ENCODE measurements at regions not wholly inside any gene's neighbourhood (a gene's known extent, or its start where the extent isn't known, plus 50 kb on each side); places are given as distances from the start of the nearest gene placed in this dataset.

GRCh38 chr10:52653263-52653909, 119.2 kb downstream of the MBL2 start:
- no peaks in the 10 kb centered on the region for H3K79me2 ChIP-seq (ENCODE audit: control insufficient read depth, insufficient read depth, low read length)

DNA sequence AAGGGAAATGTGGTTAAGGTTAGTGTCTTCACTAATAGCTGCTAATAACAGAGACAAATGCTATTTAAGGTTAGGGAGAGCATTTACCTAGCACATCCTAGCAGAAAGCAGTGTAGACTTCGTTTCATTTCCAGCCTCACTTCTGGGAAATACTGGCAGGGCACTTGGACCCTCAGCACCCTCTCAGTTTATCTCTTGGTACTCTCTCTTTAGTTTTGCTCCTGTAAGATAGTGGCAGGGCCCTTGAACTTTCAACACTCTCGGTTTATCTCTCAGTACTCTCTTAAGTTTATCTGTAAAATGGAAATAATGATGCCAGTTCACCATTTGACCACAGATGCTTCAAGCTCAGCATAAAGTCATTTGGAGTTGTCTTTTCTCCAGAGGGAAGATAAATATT, 118.4 kb downstream of the MBL2 start:
- Histone ChIP-seq H4K20me1 (ENCODE audit: control insufficient read depth, extremely low read depth, insufficient read depth, low read length) (no peaks in the 10 kb centered on the region), H3K4me1 (ENCODE audit: control insufficient read depth, extremely low read depth, insufficient read depth, low read length) (no peaks in the 10 kb centered on the region), H3K9ac (ENCODE audit: control insufficient read depth, extremely low read depth, insufficient read depth, low read length) (no peak overlapping the region), H3K9me3 (ENCODE audit: control insufficient read depth, low read depth, low read length) (no peaks in the 10 kb centered on the region), H3K27ac (ENCODE audit: control insufficient read depth, insufficient read depth, low read length) (no peak overlapping the region), H3K4me2 (ENCODE audit: control insufficient read depth, extremely low read depth, insufficient read depth, low read depth, low read length) (no peak overlapping the region), H3K9me1 (ENCODE audit: control insufficient read depth, extremely low read depth, insufficient read depth, low read length) (no peaks in the 10 kb centered on the region), H3K36me3 (ENCODE audit: control insufficient read depth in 2 of 2, extremely low read depth in 1 of 2, insufficient read depth in 2 of 2, low read length in 2 of 2) (no peaks in the 10 kb centered on the region), H3K27me3 (ENCODE audit: control insufficient read depth, extremely low read depth, insufficient read depth, low read length) (no peaks in the 10 kb centered on the region), H3K79me2 (ENCODE audit: control insufficient read depth, insufficient read depth, low read length) (no peaks in the 10 kb centered on the region), H2AFZ (ENCODE audit: control insufficient read depth, low read length) (no peak overlapping the region), H3K4me3 (ENCODE audit: control insufficient read depth in 2 of 3, extremely low read depth in 1 of 3, insufficient read depth in 2 of 3, low read depth in 1 of 3, low read length in 3 of 3) (no peak overlapping the region)
- no peak for FAIRE-seq
- no peak for DNase-seq (ENCODE audit: low read depth, low spot score)
- TF ChIP-seq EZH2 (IDR thresholded peaks at IDR 0.05; ENCODE audit: low read length) (no peak), CTCF (optimal IDR thresholded peaks at IDR 0.05 in 1 of 3, IDR thresholded peaks at IDR 0.05 in 1 of 3, conservative IDR thresholded peaks at IDR 0.05 in 1 of 3; ENCODE audit: extremely low read depth in 1 of 3, insufficient read depth in 2 of 3, low read length in 3 of 3) (no peak)
- dilution Hi-C loops (cut with MboI; ENCODE audit: extremely low pct_ligation_motif_present, low sequenced_read_pairs) = no loop called here

More at GRCh38 chr10:52653263-52653909, 119.2 kb downstream of the MBL2 start:
- H3K9me3 ChIP-seq (ENCODE audit: control insufficient read depth, low read depth, low read length) = no peaks in the 10 kb centered on the region
- dilution Hi-C loops (cut with MboI; ENCODE audit: extremely low pct_ligation_motif_present, low sequenced_read_pairs) = no loop called here
- H2AFZ ChIP-seq (ENCODE audit: control insufficient read depth, low read length) = no peak overlapping the region
- no peak overlapping the region for H3K4me2 ChIP-seq (ENCODE audit: control insufficient read depth, extremely low read depth, insufficient read depth, low read depth, low read length)
- H3K9ac ChIP-seq (ENCODE audit: control insufficient read depth, extremely low read depth, insufficient read depth, low read length) = no peak overlapping the region
- FAIRE-seq = no peak
- H3K4me1 ChIP-seq (ENCODE audit: control insufficient read depth, extremely low read depth, insufficient read depth, low read length) = no peaks in the 10 kb centered on the region
- H3K36me3 ChIP-seq (ENCODE audit: control insufficient read depth in 2 of 2, extremely low read depth in 1 of 2, insufficient read depth in 2 of 2, low read length in 2 of 2) = no peaks in the 10 kb centered on the region
- no peaks in the 10 kb centered on the region for H3K9me1 ChIP-seq (ENCODE audit: control insufficient read depth, extremely low read depth, insufficient read depth, low read length)
- no peaks in the 10 kb centered on the region for H4K20me1 ChIP-seq (ENCODE audit: control insufficient read depth, extremely low read depth, insufficient read depth, low read length)
- no peak for DNase-seq (ENCODE audit: low read depth, low spot score)
- TF ChIP-seq EZH2 (IDR thresholded peaks at IDR 0.05; ENCODE audit: low read length) = no peak
- TF ChIP-seq CTCF (optimal IDR thresholded peaks at IDR 0.05 in 1 of 3, IDR thresholded peaks at IDR 0.05 in 1 of 3, conservative IDR thresholded peaks at IDR 0.05 in 1 of 3; ENCODE audit: extremely low read depth in 1 of 3, insufficient read depth in 2 of 3, low read length in 3 of 3) = peak in 1 of 3 experiments; percentile 6
- H3K27me3 ChIP-seq (ENCODE audit: control insufficient read depth, extremely low read depth, insufficient read depth, low read length) = no peaks in the 10 kb centered on the region
- no peak overlapping the region for H3K27ac ChIP-seq (ENCODE audit: control insufficient read depth, insufficient read depth, low read length)
- no peak overlapping the region for H3K4me3 ChIP-seq (ENCODE audit: control insufficient read depth in 2 of 3, extremely low read depth in 1 of 3, insufficient read depth in 2 of 3, low read depth in 1 of 3, low read length in 3 of 3)

All from keratinocyte (primary cell).